ENCODE measurements at regions not wholly inside any gene's neighbourhood (a gene's known extent, or its start where the extent isn't known, plus 50 kb on each side); places are given as distances from the start of the nearest gene placed in this dataset.

GRCh38 chr20:7654231-7654630 lies 286.0 kb downstream of the HAO1 start:
- intact Hi-C loops (cut with DNase I), result no loop called here
- Histone ChIP-seq H3K9me3 (no peaks in the 10 kb centered on the region), H3K4me1 (peaks cover 0 to 7% (median 0%) of the 10 kb centered on the region in 4 donors), H3K4me3 (no peak overlapping the region), H3K27ac (no peak overlapping the region), H3K27me3 (no peaks in the 10 kb centered on the region), H3K36me3 (no peaks in the 10 kb centered on the region)
- no peak for DNase-seq
- no peak for TF ChIP-seq EP300 (IDR thresholded peaks at IDR 0.05)
- TF ChIP-seq CTCF (IDR thresholded peaks at IDR 0.05), result no peak
- TF ChIP-seq POLR2A (IDR thresholded peaks at IDR 0.05), result no peak
- no peak for TF ChIP-seq POLR2AphosphoS5 (IDR thresholded peaks at IDR 0.05)

GRCh38 chr20:7656687-7657467 lies 283.4 kb downstream of the HAO1 start:
- TF ChIP-seq CTCF (IDR thresholded peaks at IDR 0.05), result no peak
- TF ChIP-seq POLR2AphosphoS5 (IDR thresholded peaks at IDR 0.05), result no peak
- no peak for TF ChIP-seq EP300 (IDR thresholded peaks at IDR 0.05)
- TF ChIP-seq POLR2A (IDR thresholded peaks at IDR 0.05), result no peak
- 57 to 74% methylated on average over 4 of the region's 4 CpGs for WGBS, 2 donors
- H3K9me3 ChIP-seq, result no peaks in the 10 kb centered on the region
- H3K27ac ChIP-seq, result no peak overlapping the region
- H3K27me3 ChIP-seq, result no peaks in the 10 kb centered on the region
- H3K4me3 ChIP-seq, result no peak overlapping the region
- H3K36me3 ChIP-seq, result no peaks in the 10 kb centered on the region
- H3K4me1 ChIP-seq, result peaks cover 0 to 7% (median 0%) of the 10 kb centered on the region in 4 donors
- no peak for DNase-seq
- intact Hi-C loops (cut with DNase I), result no loop called here

- TF ChIP-seq CTCF (IDR thresholded peaks at IDR 0.05), result no peak
- TF ChIP-seq EP300 (IDR thresholded peaks at IDR 0.05), result no peak
- TF ChIP-seq POLR2A (IDR thresholded peaks at IDR 0.05), result no peak
- TF ChIP-seq POLR2AphosphoS5 (IDR thresholded peaks at IDR 0.05), result no peak
- H3K36me3 ChIP-seq, result no peaks in the 10 kb centered on the region
- H3K4me3 ChIP-seq, result no peak overlapping the region
- no peaks in the 10 kb centered on the region for H3K27me3 ChIP-seq
- no peak for DNase-seq
- no peaks in the 10 kb centered on the region for H3K9me3 ChIP-seq
- intact Hi-C loops (cut with DNase I), result no loop called here
- H3K27ac ChIP-seq, result no peak overlapping the region
- peaks cover 0 to 7% (median 0%) of the 10 kb centered on the region in 4 donors for H3K4me1 ChIP-seq
- WGBS, 2 donors, result 48 to 68% methylated on average over 2 of the region's 2 CpGs
Measured at GRCh38 chr20:7657569-7657968, 282.7 kb downstream of the HAO1 start.

- 83 to 90% methylated on average over 3 of the region's 3 CpGs for WGBS, 2 donors
- no peaks in the 10 kb centered on the region for H3K9me3 ChIP-seq
- TF ChIP-seq POLR2AphosphoS5 (IDR thresholded peaks at IDR 0.05) (no peak), EP300 (IDR thresholded peaks at IDR 0.05) (no peak), POLR2A (IDR thresholded peaks at IDR 0.05) (no peak), CTCF (IDR thresholded peaks at IDR 0.05) (no peak)
- H3K27me3 ChIP-seq, result no peaks in the 10 kb centered on the region
- H3K36me3 ChIP-seq, result no peaks in the 10 kb centered on the region
- intact Hi-C loops (cut with DNase I), result no loop called here
- H3K4me1 ChIP-seq, result peaks cover 0 to 7% (median 0%) of the 10 kb centered on the region in 4 donors
- H3K4me3 ChIP-seq, result no peak overlapping the region
- no peak overlapping the region for H3K27ac ChIP-seq
- DNase-seq, result no peak
Measured at GRCh38 chr20:7660165-7660564, 280.1 kb downstream of the HAO1 start.

DNA sequence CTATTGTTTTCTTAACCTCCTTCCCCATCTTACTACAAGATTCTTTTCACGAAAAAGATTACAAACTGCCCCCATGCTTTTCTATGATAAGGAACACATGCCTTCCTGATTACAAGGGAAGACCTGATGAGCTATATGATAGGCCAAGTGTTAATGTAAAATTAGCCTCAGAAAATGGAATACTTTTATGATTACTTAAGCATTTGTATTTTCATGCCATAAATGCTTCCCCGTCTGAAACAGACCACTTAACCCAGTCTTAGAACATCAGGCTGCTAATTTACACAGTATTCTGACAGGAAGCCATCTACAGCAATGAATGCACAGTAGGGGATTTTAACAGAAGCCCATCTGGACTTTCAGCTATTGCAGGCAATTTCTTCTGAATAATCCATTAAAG lies 274.9 kb downstream of the HAO1 start:
- Histone ChIP-seq H3K4me3 (no peak overlapping the region), H3K4me1 (no peaks in the 10 kb centered on the region), H3K27me3 (no peaks in the 10 kb centered on the region), H3K27ac (no peak overlapping the region), H3K36me3 (no peaks in the 10 kb centered on the region), H3K9me3 (no peaks in the 10 kb centered on the region)
- TF ChIP-seq POLR2AphosphoS5 (IDR thresholded peaks at IDR 0.05) (no peak), EP300 (IDR thresholded peaks at IDR 0.05) (no peak), POLR2A (IDR thresholded peaks at IDR 0.05) (no peak), CTCF (IDR thresholded peaks at IDR 0.05) (no peak)
- intact Hi-C loops (cut with DNase I), result no loop called here
- DNase-seq, result no peak
- 19 to 28% methylated on average over 2 of the region's 2 CpGs for WGBS, 2 donors

Data from sigmoid colon (tissue), 6 donors.